GM18505 (cell line): ENCODE measurements at regions not wholly inside any gene's neighbourhood (a gene's known extent, or its start where the extent isn't known, plus 50 kb on each side); places are given as distances from the start of the nearest gene placed in this dataset.

ENCODE experiments used
- ATAC-seq: cut with Tn5 transposase; IDR thresholded peaks from one replicate; pipeline ENCODE4 v1.9.1; 2021; ENCODE audit not compliant: unreplicated experiment
- POLR2A ChIP-seq: IDR thresholded peaks from 4 replicates; pipeline ENCODE4 v1.6.1; 2011; ENCODE audit warnings: borderline replicate concordance; ENCODE audit not compliant: insufficient read depth, insufficient read length; ENCODE audit errors: extremely low read depth

- no peak for ATAC-seq
- TF ChIP-seq POLR2A: no peak
These were observed 96.8 kb downstream of the DKK1 start for GRCh38 chr10:52410916-52411315.

- no peak for TF ChIP-seq POLR2A
- ATAC-seq: no peak
These were observed 105.2 kb downstream of the DKK1 start for GRCh38 chr10:52419281-52419680.

GRCh38 chr10:52420656-52421055, 106.6 kb downstream of the DKK1 start:
- TF ChIP-seq POLR2A: no peak

GRCh38 chr10:52423369-52423768, 109.3 kb downstream of the DKK1 start:
- no peak for ATAC-seq
- no peak for TF ChIP-seq POLR2A

More at GRCh38 chr10:52420656-52421055, 106.6 kb downstream of the DKK1 start:
- no peak for ATAC-seq

GRCh38 chr10:52424341-52424740, 110.3 kb downstream of the DKK1 start:
- TF ChIP-seq POLR2A: no peak
- no peak for ATAC-seq

- TF ChIP-seq POLR2A: no peak
- no peak for ATAC-seq
These were observed 120.7 kb downstream of the DKK1 start for GRCh38 chr10:52434734-52435133.

- ATAC-seq: no peak
- no peak for TF ChIP-seq POLR2A
These were observed 122.6 kb downstream of the DKK1 start for GRCh38 chr10:52436664-52437063.

- no peak for TF ChIP-seq POLR2A
- peak; percentile 93 for ATAC-seq
These were observed 123.1 kb downstream of the DKK1 start for GRCh38 chr10:52437205-52437646.

GRCh38 chr10:52438119-52438518, 124.0 kb downstream of the DKK1 start:
- no peak for ATAC-seq
- TF ChIP-seq POLR2A: no peak

GRCh38 chr10:52440612-52441285, 126.7 kb downstream of the DKK1 start:
- no peak for TF ChIP-seq POLR2A
- ATAC-seq: no peak

- ATAC-seq: no peak
These were observed 128.5 kb downstream of the DKK1 start for GRCh38 chr10:52442576-52442975.

GRCh38 chr10:52443419-52444388, 129.6 kb downstream of the DKK1 start:
- no peak for TF ChIP-seq POLR2A
- no peak for ATAC-seq

More at GRCh38 chr10:52442576-52442975, 128.5 kb downstream of the DKK1 start:
- TF ChIP-seq POLR2A: no peak

- ATAC-seq: no peak
These were observed 132.3 kb downstream of the DKK1 start for GRCh38 chr10:52446391-52446790.

More at GRCh38 chr10:52446391-52446790, 132.3 kb downstream of the DKK1 start:
- no peak for TF ChIP-seq POLR2A
